COR-L47 (cell line): ENCODE measurements at regions not wholly inside any gene's neighbourhood (a gene's known extent, or its start where the extent isn't known, plus 50 kb on each side); places are given as distances from the start of the nearest gene placed in this dataset.

Experiments
- DNase-seq: peaks from one replicate; lab custom pipeline; 2025; lab: John Stamatoyannopoulos, UW

- no peak for DNase-seq
These were observed 95.0 kb downstream of the TLR5 start for GRCh38 chr1:223048026-223048425.

- no peak for DNase-seq
These were observed 90.6 kb downstream of the TLR5 start for GRCh38 chr1:223052462-223052861.

DNA sequence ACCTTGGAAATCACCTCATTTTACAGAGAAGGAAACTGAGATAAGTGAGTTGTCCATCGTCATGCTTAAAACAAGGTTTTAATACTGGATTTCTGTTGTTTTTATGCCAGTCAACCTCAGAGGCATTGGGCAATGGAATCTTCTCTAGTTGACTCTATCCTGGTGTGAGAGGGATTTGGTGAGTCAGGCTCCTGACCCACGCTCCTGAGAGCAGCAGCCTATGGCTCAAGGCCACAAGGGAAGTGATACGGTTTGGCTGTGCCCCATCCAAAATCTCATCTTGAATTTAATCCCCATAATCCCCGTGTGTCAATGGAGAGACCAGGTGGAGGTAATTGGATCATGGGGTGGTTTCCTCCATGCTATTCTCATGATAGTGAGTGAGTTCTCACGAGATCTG, 90.1 kb downstream of the TLR5 start:
- DNase-seq, result no peak

DNA sequence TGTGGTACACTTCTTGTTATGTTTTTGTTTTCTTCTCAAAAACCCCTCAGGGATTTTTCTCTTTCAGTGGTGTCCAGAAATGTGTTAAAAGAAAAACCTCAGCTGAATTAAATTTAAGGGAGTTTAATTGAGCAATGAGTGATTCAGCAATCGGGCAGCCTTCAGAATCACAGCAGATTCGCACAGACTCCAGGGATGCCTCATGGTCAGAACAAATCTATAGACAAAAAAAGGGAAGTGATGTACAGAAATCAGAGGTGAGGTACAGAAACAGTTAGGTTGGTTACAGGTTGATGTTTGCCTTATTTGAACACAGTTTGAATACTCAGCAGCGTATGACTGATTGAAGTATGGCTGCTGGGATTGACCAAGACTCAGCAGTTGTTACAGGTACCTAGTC, 86.2 kb downstream of the TLR5 start:
- no peak for DNase-seq

DNA sequence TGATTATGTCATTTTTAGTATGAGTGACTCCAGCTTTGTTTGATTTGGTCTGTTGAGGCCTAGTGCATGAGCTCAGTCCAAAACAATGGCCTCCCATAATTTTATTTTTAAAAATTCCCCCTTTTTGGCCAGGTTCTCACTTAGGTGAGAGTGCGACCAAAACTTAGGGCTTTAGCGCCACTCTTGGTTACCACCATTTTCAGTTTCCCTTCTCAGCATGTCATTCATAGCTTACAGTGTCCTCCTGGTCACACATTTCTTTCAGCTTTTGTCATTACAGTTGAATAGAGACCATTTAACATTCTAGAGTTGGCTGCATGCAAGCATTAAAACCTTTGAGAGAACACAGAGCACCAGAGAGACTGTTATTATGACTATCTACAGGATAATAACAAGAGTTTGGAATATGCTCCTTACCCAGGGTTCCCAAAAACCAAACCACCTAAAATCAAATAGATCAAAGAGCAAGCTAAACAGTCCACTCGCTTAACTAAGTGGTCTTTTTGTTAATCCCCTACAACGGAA, 85.4 kb downstream of the TLR5 start:
- DNase-seq, result no peak
